ENCODE measurements at regions not wholly inside any gene's neighbourhood (a gene's known extent, or its start where the extent isn't known, plus 50 kb on each side); places are given as distances from the start of the nearest gene placed in this dataset.
"Not testable (repeated sequence)": the region's sequence is repeated elsewhere in the genome, so short reads cannot be mapped to it uniquely, and the experiment has no call there.

DNA sequence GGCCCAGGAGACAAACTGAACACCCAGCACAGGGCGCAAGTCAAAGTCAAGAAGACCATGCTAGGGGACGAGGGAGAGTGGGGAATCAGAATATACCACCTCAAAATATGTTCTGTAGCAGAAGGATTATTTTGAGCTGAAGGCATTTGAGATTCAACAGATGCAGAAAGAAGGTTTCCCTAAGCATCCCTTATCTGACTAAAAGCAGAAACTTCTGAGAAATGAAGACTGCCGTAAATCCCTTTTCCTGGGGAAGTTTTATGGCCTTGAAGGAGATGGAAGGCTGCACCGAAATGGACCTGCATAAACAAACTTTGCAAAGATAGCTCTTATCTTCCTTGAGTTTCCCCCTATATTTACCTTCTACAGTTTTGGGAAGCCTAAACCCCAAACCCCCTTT, 72.8 kb downstream of the PTTG1 start:
- no peaks in the 10 kb centered on the region for H3K9me3 ChIP-seq
- H3K36me3 ChIP-seq: no peaks in the 10 kb centered on the region
- H3K27ac ChIP-seq: no peak overlapping the region
- no peaks in the 10 kb centered on the region for H3K27me3 ChIP-seq (replicated peaks; ENCODE audit: insufficient read depth)
- DNase-seq (ENCODE audit: low spot score) (no peak), ATAC-seq (ENCODE audit: insufficient number of reproducible peaks, low FRiP score, low read depth) (no peak)
- no peak overlapping the region for H3K4me3 ChIP-seq
- no peaks in the 10 kb centered on the region for H3K4me1 ChIP-seq (ENCODE audit: control insufficient read depth in 1 of 2, low read depth in 2 of 2)
- TF ChIP-seq, protein P1, sequence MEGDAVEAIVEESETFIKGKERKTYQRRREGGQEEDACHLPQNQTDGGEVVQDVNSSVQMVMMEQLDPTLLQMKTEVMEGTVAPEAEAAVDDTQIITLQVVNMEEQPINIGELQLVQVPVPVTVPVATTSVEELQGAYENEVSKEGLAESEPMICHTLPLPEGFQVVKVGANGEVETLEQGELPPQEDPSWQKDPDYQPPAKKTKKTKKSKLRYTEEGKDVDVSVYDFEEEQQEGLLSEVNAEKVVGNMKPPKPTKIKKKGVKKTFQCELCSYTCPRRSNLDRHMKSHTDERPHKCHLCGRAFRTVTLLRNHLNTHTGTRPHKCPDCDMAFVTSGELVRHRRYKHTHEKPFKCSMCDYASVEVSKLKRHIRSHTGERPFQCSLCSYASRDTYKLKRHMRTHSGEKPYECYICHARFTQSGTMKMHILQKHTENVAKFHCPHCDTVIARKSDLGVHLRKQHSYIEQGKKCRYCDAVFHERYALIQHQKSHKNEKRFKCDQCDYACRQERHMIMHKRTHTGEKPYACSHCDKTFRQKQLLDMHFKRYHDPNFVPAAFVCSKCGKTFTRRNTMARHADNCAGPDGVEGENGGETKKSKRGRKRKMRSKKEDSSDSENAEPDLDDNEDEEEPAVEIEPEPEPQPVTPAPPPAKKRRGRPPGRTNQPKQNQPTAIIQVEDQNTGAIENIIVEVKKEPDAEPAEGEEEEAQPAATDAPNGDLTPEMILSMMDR (IDR thresholded peaks at IDR 0.05): no peak

DNA sequence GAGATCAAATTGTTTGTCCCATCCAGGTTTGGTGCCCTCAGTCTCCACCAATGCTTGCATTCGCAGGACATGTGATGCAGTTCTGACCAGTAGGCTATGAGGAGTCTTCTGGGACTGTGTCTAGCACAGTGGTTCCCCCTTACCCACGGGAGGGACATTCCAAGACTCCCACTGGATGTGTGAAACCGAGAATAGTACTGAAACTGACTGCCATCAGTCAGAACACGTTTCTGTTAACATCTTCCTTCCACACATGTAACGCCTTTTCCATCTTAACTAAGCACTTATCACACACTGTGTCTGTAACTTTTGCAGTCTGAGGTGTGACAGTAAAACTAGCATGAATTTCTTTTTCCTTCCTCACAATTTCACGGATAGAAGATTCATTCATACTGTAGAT, 74.7 kb downstream of the PTTG1 start:
- H3K4me1 ChIP-seq (ENCODE audit: control insufficient read depth in 1 of 2, low read depth in 2 of 2): no peaks in the 10 kb centered on the region
- DNase-seq (ENCODE audit: low spot score) (no peak), ATAC-seq (ENCODE audit: insufficient number of reproducible peaks, low FRiP score, low read depth) (no peak)
- no peaks in the 10 kb centered on the region for H3K9me3 ChIP-seq
- no peak overlapping the region for H3K27ac ChIP-seq
- no peaks in the 10 kb centered on the region for H3K27me3 ChIP-seq (replicated peaks; ENCODE audit: insufficient read depth)
- no peak overlapping the region for H3K4me3 ChIP-seq
- H3K36me3 ChIP-seq: no peaks in the 10 kb centered on the region
- TF ChIP-seq, protein P1 (IDR thresholded peaks at IDR 0.05): no peak

DNA sequence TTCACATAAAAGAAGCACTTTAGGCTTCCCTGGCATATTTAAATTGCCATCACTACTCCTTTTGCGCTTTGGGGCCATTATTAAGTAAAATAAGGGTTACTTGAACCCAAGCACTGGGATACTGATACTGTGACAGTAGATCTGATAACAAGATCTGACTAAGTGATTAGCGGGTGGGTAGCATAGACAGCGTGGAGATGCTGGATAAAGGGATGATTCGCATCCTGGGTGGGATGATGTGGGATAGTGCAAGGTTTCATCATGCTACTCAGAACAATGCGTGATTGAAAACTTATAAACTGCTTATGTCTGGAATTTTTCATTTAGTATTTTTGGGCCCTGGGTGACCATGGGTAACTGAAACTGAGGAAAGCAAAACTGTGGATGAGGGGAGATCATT, 75.1 kb downstream of the PTTG1 start:
- no peak overlapping the region for H3K27ac ChIP-seq
- DNase-seq (ENCODE audit: low spot score): no peak
- no peaks in the 10 kb centered on the region for H3K4me1 ChIP-seq (ENCODE audit: control insufficient read depth in 1 of 2, low read depth in 2 of 2)
- no peaks in the 10 kb centered on the region for H3K9me3 ChIP-seq
- H3K4me3 ChIP-seq: no peak overlapping the region
- H3K27me3 ChIP-seq (replicated peaks; ENCODE audit: insufficient read depth): no peaks in the 10 kb centered on the region
- TF ChIP-seq, protein P1 (IDR thresholded peaks at IDR 0.05): no peak
- ATAC-seq (ENCODE audit: insufficient number of reproducible peaks, low FRiP score, low read depth): no peak
- H3K36me3 ChIP-seq: no peaks in the 10 kb centered on the region

DNA sequence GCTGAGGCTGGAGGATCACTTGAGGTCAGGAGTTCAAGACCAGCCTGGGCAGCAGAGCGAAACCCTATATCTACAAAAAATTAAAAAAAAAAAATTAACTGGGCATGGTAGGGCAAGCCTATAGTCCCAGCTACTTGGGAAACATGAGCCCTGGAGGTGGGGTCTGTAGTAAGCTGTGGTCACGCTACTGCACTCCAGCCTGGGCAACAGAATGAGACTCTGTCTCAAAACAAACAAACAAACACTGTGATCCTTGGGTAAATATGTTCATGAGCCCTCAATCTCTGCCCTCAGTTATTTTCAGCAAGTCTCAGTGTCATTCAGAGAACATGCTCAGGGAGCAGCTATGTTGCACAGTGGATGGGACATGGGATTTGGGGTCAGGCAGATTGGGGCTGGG, 76.2 kb downstream of the PTTG1 start:
- Histone ChIP-seq H3K4me1 (ENCODE audit: control insufficient read depth in 1 of 2, low read depth in 2 of 2) (no peaks in the 10 kb centered on the region), H3K36me3 (no peaks in the 10 kb centered on the region), H3K4me3 (no peak overlapping the region), H3K9me3 (no peaks in the 10 kb centered on the region), H3K27me3 (replicated peaks; ENCODE audit: insufficient read depth) (no peaks in the 10 kb centered on the region), H3K27ac (no peak overlapping the region)
- ATAC-seq (ENCODE audit: insufficient number of reproducible peaks, low FRiP score, low read depth): no peak
- TF ChIP-seq, protein P1 (IDR thresholded peaks at IDR 0.05): no peak
- no peak for DNase-seq (ENCODE audit: low spot score)

DNA sequence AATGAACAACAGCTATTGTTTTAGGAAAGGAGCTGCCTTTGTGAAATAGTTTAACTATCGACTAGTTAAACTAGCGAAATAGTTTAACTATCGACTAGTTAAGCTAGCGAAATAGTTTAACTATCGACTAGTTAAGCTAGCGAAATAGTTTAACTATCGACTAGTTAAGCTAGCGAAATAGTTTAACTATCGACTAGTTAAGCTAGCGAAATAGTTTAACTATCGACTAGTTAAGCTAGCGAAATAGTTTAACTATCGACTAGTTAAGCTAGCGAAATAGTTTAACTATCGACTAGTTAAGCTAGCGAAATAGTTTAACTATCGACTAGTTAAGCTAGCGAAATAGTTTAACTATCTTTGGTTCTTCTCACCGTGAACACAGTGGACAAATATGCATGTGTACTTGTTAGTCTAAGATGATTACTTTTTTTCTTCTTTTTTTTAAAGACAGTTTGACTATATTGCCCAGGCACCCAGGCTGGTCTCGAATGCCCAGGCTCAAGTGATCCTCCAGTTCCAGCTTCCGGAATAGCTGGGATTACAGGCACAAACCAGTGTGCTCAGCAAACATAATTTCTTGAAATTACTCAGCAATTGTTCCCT, 76.9 kb downstream of the PTTG1 start:
- not testable (repeated sequence) for ATAC-seq (ENCODE audit: insufficient number of reproducible peaks, low FRiP score, low read depth); DNase-seq (ENCODE audit: low spot score); H3K27ac ChIP-seq; H3K4me1 ChIP-seq (ENCODE audit: control insufficient read depth in 1 of 2, low read depth in 2 of 2); H3K4me3 ChIP-seq; H3K36me3 ChIP-seq; H3K27me3 ChIP-seq (replicated peaks; ENCODE audit: insufficient read depth); H3K9me3 ChIP-seq
